SU-DHL-6 (cell line): ENCODE measurements at regions not wholly inside any gene's neighbourhood (a gene's known extent, or its start where the extent isn't known, plus 50 kb on each side); places are given as distances from the start of the nearest gene placed in this dataset.

Source experiments
- H2AFZ ChIP-seq: fragments of 200-600 bp; sonication (generic); 2 replicates; pipeline ENCODE4 v1.6.1; 2014; ENCODE audit warnings: low read depth, mild to moderate bottlenecking, moderate library complexity, mixed read lengths, antibody characterized with exemption, low read length; ENCODE audit not compliant: severe bottlenecking
- H3F3A ChIP-seq: fragments of 200-600 bp; shearing (Covaris generic); 2 replicates; pipeline ENCODE4 v1.6.0; 2016; ENCODE audit warnings: antibody characterized with exemption, mild to moderate bottlenecking; ENCODE audit not compliant: insufficient read depth
- H3K27ac ChIP-seq: fragments of 200-600 bp; sonication (generic); 2 replicates; pipeline ENCODE4 v1.5.1; 2016; ENCODE audit warnings: low read depth, mild to moderate bottlenecking, low read length, moderate library complexity, mixed read lengths
- H3K27me3 ChIP-seq: fragments of 200-600 bp; sonication (generic), shearing (Covaris generic); 2 replicates; pipeline ENCODE4 v1.6.0; 2014; ENCODE audit warnings: mild to moderate bottlenecking, low read length
- H3K36me3 ChIP-seq: fragments of 200-600 bp; sonication (generic); 2 replicates; pipeline ENCODE4 v1.6.1; 2014; ENCODE audit warnings: mild to moderate bottlenecking, low read length, mixed read lengths
- H3K4me2 ChIP-seq: fragments of 300-600, 200-600 bp; shearing (Covaris generic), sonication (generic); 2 replicates; pipeline ENCODE4 v1.6.0; 2014; ENCODE audit warnings: low read length, low read depth, mild to moderate bottlenecking; ENCODE audit not compliant: poor library complexity, severe bottlenecking
- H3K4me3 ChIP-seq: fragments of 200-600 bp; sonication (generic); 2 replicates; pipeline ENCODE4 v1.5.1; 2014; ENCODE audit warnings: antibody characterized with exemption, low read length, mild to moderate bottlenecking, mixed read lengths; ENCODE audit not compliant: insufficient read depth, poor library complexity, severe bottlenecking
- H3K79me2 ChIP-seq: fragments of 200-600 bp; sonication (generic); 2 replicates; pipeline ENCODE4 v1.6.1; 2014; ENCODE audit warnings: mild to moderate bottlenecking, low read length, moderate library complexity; ENCODE audit not compliant: insufficient read depth
- H3K9ac ChIP-seq: fragments of 200-600 bp; sonication (generic); 2 replicates; pipeline ENCODE4 v1.7.0; 2014; ENCODE audit warnings: mild to moderate bottlenecking, low read length
- H3K9me2 ChIP-seq: fragments of 200-600 bp; sonication (generic); replicated peaks from 2 replicates; pipeline ENCODE4 v1.6.1; 2014; ENCODE audit warnings: low read length; ENCODE audit not compliant: insufficient read depth
- H3K9me3 ChIP-seq: fragments of 200-600 bp; sonication (generic); 2 replicates; pipeline ENCODE4 v1.6.1; 2014; ENCODE audit warnings: low read length, mixed read lengths; ENCODE audit not compliant: insufficient read depth
- H4K20me1 ChIP-seq: fragments of 200-600 bp; sonication (generic); 2 replicates; pipeline ENCODE4 v1.6.1; 2014; ENCODE audit warnings: low read depth, mild to moderate bottlenecking, antibody characterized with exemption, low read length, moderate library complexity, mixed read lengths
- CTCF ChIP-seq: fragments of 200-600 bp; sonication (generic); IDR thresholded peaks from one replicate; pipeline ENCODE4 v1.5.1; 2017; ENCODE audit warnings: antibody characterized with exemption, mild to moderate bottlenecking, low read length, moderate library complexity; ENCODE audit not compliant: insufficient read depth, poor library complexity, severe bottlenecking
- EZH2phosphoT487 ChIP-seq: fragments of 200-600 bp; sonication (generic), shearing (Covaris generic); conservative IDR thresholded peaks from 2 replicates; pipeline ENCODE4 v1.6.1; 2018; ENCODE audit warnings: mild to moderate bottlenecking, antibody characterized with exemption, low read length, moderate library complexity, mixed read lengths

- Histone ChIP-seq H3K9ac (no peak overlapping the region), H3K27me3 (no peaks in the 10 kb centered on the region), H3K79me2 (no peaks in the 10 kb centered on the region), H3K4me3 (no peak overlapping the region), H4K20me1 (no peaks in the 10 kb centered on the region), H3K27ac (no peak overlapping the region), H3K36me3 (no peaks in the 10 kb centered on the region), H2AFZ (no peak overlapping the region), H3K4me2 (no peak overlapping the region), H3K9me2 (no peaks in the 10 kb centered on the region), H3F3A (no peaks in the 10 kb centered on the region), H3K9me3 (no peaks in the 10 kb centered on the region)
- TF ChIP-seq EZH2phosphoT487 (no peak), CTCF (no peak)
Measured at GRCh38 chr4:14384824-14385223, 617.5 kb upstream of the CPEB2 start.

- H3K4me2 ChIP-seq, result no peak overlapping the region
- H3K79me2 ChIP-seq, result no peaks in the 10 kb centered on the region
- no peaks in the 10 kb centered on the region for H3K36me3 ChIP-seq
- no peak overlapping the region for H2AFZ ChIP-seq
- H3F3A ChIP-seq, result no peaks in the 10 kb centered on the region
- H4K20me1 ChIP-seq, result no peaks in the 10 kb centered on the region
- no peak overlapping the region for H3K27ac ChIP-seq
- no peak for TF ChIP-seq EZH2phosphoT487
- no peak for TF ChIP-seq CTCF
- H3K9me2 ChIP-seq, result no peaks in the 10 kb centered on the region
- no peak overlapping the region for H3K4me3 ChIP-seq
- H3K9ac ChIP-seq, result no peak overlapping the region
- no peaks in the 10 kb centered on the region for H3K9me3 ChIP-seq
- no peaks in the 10 kb centered on the region for H3K27me3 ChIP-seq
Measured at GRCh38 chr4:14386196-14386595, 616.1 kb upstream of the CPEB2 start.

- H3K27me3 ChIP-seq, result no peaks in the 10 kb centered on the region
- H3K9me3 ChIP-seq, result no peaks in the 10 kb centered on the region
- H2AFZ ChIP-seq, result no peak overlapping the region
- no peaks in the 10 kb centered on the region for H3K79me2 ChIP-seq
- H4K20me1 ChIP-seq, result no peaks in the 10 kb centered on the region
- no peaks in the 10 kb centered on the region for H3F3A ChIP-seq
- H3K36me3 ChIP-seq, result no peaks in the 10 kb centered on the region
- no peak overlapping the region for H3K27ac ChIP-seq
- no peaks in the 10 kb centered on the region for H3K9me2 ChIP-seq
- no peak overlapping the region for H3K9ac ChIP-seq
- TF ChIP-seq CTCF, result no peak
- H3K4me3 ChIP-seq, result no peak overlapping the region
- H3K4me2 ChIP-seq, result no peak overlapping the region
Measured at GRCh38 chr4:14387647-14388046, 614.6 kb upstream of the CPEB2 start.

GRCh38 chr4:14392378-14392777 is 609.9 kb upstream of the CPEB2 start:
- Histone ChIP-seq H3F3A (no peaks in the 10 kb centered on the region), H3K27ac (no peak overlapping the region), H3K9me2 (no peaks in the 10 kb centered on the region), H3K9me3 (no peaks in the 10 kb centered on the region), H3K4me2 (no peak overlapping the region), H4K20me1 (no peaks in the 10 kb centered on the region), H3K36me3 (no peaks in the 10 kb centered on the region), H3K4me3 (no peak overlapping the region), H3K79me2 (no peaks in the 10 kb centered on the region), H2AFZ (no peak overlapping the region), H3K27me3 (no peaks in the 10 kb centered on the region), H3K9ac (no peak overlapping the region)
- TF ChIP-seq EZH2phosphoT487, result no peak
- no peak for TF ChIP-seq CTCF
